A673 (cell line): ENCODE measurements at regions not wholly inside any gene's neighbourhood (a gene's known extent, or its start where the extent isn't known, plus 50 kb on each side); places are given as distances from the start of the nearest gene placed in this dataset.

Experiments
- BruUV-seq: library from RNA; stranded (reverse); fragments of 400-500 nt; replicated peaks from 2 replicates; lab custom pipeline; 2021; lab: Mats Ljungman, UMichigan
- CTCF ChIA-PET: fragments of 300-600 bp; sonication (Branson Sonifier 250); formaldehyde crosslinking; loops from one replicate; lab custom pipeline; 2022; ENCODE audit warnings: antibody characterized with exemption; lab: Charles Lee
- POLR2A ChIA-PET: fragments of 300-600 bp; sonication (Branson Sonifier 250); formaldehyde crosslinking; loops from one replicate; lab custom pipeline; 2022; ENCODE audit warnings: antibody characterized with exemption; ENCODE audit not compliant: low non-redundant PET; lab: Charles Lee
- DNase-seq: peaks from one replicate; pipeline ENCODE4 v3.0.0-alpha.2; 2015; ENCODE audit warnings: low spot score
- H3K27ac ChIP-seq: fragments of 200-600 bp; sonication (generic); 2 replicates; pipeline ENCODE4 v1.5.1; 2016; ENCODE audit warnings: mixed run types, low read depth, mild to moderate bottlenecking, mixed read lengths, antibody characterized with exemption, low read length; ENCODE audit not compliant: poor library complexity, severe bottlenecking
- H3K27me3 ChIP-seq: fragments of 200-600 bp; sonication (generic); replicated peaks from 2 replicates; pipeline ENCODE4 v1.6.1; 2017; ENCODE audit warnings: mixed run types, low read depth, mild to moderate bottlenecking, mixed read lengths, antibody characterized with exemption, low read length; ENCODE audit not compliant: insufficient read depth, poor library complexity
- H3K36me3 ChIP-seq: fragments of 200-600 bp; sonication (generic); 2 replicates; pipeline ENCODE4 v1.6.1; 2016; ENCODE audit warnings: mixed run types, mild to moderate bottlenecking, mixed read lengths, antibody characterized with exemption, low read length; ENCODE audit not compliant: insufficient read depth, poor library complexity, severe bottlenecking
- H3K4me1 ChIP-seq: fragments of 200-600 bp; sonication (generic); 2 replicates; pipeline ENCODE4 v1.6.1; 2017; ENCODE audit warnings: mixed run types, mild to moderate bottlenecking, mixed read lengths, antibody characterized with exemption, low read length; ENCODE audit not compliant: insufficient read depth, poor library complexity, severe bottlenecking
- H3K4me3 ChIP-seq: fragments of 200-600 bp; sonication (generic); 2 replicates; pipeline ENCODE4 v1.5.1; 2016; ENCODE audit warnings: low read depth, mixed run types, mild to moderate bottlenecking, mixed read lengths, low read length; ENCODE audit not compliant: poor library complexity, severe bottlenecking
- H3K9me3 ChIP-seq: fragments of 200-600 bp; sonication (generic); 2 replicates; pipeline ENCODE4 v1.6.1; 2016; ENCODE audit warnings: mixed run types, low read depth, mild to moderate bottlenecking, mixed read lengths, antibody characterized with exemption, low read length; ENCODE audit not compliant: poor library complexity, severe bottlenecking
- EZH2 ChIP-seq: fragments of 200-600 bp; sonication (generic); IDR thresholded peaks from 2 replicates; pipeline ENCODE4 v1.6.1; 2017; ENCODE audit warnings: borderline replicate concordance, low read depth, mild to moderate bottlenecking, mixed read lengths, antibody characterized with exemption, low read length; ENCODE audit not compliant: poor library complexity, severe bottlenecking
- intact Hi-C: fragments of 100-400 bp; cut with micrococcal nuclease; formaldehyde crosslinking; loops from one replicate; pipeline ENCODE4 v1.10.0; 2022; ENCODE audit not compliant: unreplicated experiment
- TF ChIP-seq, protein P1 (sequence below): fragments of 300-800, 200-600 bp; sonication (generic); conservative IDR thresholded peaks from 2 replicates; pipeline ENCODE4 v1.5.1; 2017; ENCODE audit warnings: low read depth, mild to moderate bottlenecking, antibody characterized with exemption, low read length, moderate library complexity, mixed read lengths

DNA sequence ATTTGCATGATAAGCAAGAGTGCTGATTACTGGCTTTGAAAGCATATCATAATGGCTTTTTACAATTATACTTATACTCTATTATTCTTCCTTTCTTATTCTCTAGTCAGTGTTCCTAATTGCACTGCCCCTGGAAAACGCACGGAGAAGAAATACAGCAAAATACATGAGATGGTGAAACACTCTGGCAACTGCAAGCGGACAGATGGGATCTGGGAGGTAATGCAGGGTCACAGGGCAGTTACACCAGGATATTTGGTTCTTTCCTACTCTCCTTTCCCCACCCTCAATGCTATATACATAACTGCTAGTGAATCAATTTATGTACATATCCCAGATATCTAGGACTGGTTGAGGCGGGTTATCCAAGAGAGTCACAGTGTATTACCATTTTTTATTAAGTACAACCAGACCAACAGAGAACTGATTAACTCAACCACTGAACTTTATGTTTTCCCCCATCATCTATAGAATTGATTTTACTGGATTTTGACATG is 423.7 kb downstream of the ZSWIM6 start:
- POLR2A ChIA-PET: no interaction called here
- DNase-seq: no peak
- Histone ChIP-seq H3K27me3 (no peaks in the 10 kb centered on the region), H3K9me3 (no peaks in the 10 kb centered on the region), H3K36me3 (no peaks in the 10 kb centered on the region), H3K4me3 (no peak overlapping the region), H3K27ac (no peak overlapping the region), H3K4me1 (no peaks in the 10 kb centered on the region)
- CTCF ChIA-PET: no interaction called here
- no peak for TF ChIP-seq EZH2
- TF ChIP-seq, protein P1, sequence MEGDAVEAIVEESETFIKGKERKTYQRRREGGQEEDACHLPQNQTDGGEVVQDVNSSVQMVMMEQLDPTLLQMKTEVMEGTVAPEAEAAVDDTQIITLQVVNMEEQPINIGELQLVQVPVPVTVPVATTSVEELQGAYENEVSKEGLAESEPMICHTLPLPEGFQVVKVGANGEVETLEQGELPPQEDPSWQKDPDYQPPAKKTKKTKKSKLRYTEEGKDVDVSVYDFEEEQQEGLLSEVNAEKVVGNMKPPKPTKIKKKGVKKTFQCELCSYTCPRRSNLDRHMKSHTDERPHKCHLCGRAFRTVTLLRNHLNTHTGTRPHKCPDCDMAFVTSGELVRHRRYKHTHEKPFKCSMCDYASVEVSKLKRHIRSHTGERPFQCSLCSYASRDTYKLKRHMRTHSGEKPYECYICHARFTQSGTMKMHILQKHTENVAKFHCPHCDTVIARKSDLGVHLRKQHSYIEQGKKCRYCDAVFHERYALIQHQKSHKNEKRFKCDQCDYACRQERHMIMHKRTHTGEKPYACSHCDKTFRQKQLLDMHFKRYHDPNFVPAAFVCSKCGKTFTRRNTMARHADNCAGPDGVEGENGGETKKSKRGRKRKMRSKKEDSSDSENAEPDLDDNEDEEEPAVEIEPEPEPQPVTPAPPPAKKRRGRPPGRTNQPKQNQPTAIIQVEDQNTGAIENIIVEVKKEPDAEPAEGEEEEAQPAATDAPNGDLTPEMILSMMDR: no peak
- no TSS peak for BruUV-seq
- intact Hi-C loops: no loop called here

- Histone ChIP-seq H3K4me3 (no peak overlapping the region), H3K4me1 (no peaks in the 10 kb centered on the region), H3K9me3 (peaks cover 12% of the 10 kb centered on the region), H3K36me3 (no peaks in the 10 kb centered on the region), H3K27me3 (no peaks in the 10 kb centered on the region), H3K27ac (no peak overlapping the region)
- no peak for DNase-seq
- ChIA-PET CTCF (no interaction called here), POLR2A (no interaction called here)
- intact Hi-C loops: no loop called here
- TF ChIP-seq, protein P1: no peak
- no peak for TF ChIP-seq EZH2
- BruUV-seq: no TSS peak
These were observed 426.7 kb downstream of the ZSWIM6 start for GRCh38 chr5:61758711-61759110.

- DNase-seq: no peak
- Histone ChIP-seq H3K27ac (no peak overlapping the region), H3K4me3 (no peak overlapping the region), H3K4me1 (no peaks in the 10 kb centered on the region), H3K27me3 (no peaks in the 10 kb centered on the region), H3K9me3 (peaks cover 12% of the 10 kb centered on the region), H3K36me3 (no peaks in the 10 kb centered on the region)
- TF ChIP-seq, protein P1: no peak
- TF ChIP-seq EZH2: no peak
- no TSS peak for BruUV-seq
- intact Hi-C loops: no loop called here
- CTCF ChIA-PET: no interaction called here
- POLR2A ChIA-PET: no interaction called here
These were observed 433.4 kb downstream of the ZSWIM6 start for GRCh38 chr5:61765471-61765870.
